Endodermal cell (in vitro differentiated cells): ENCODE measurements at regions not wholly inside any gene's neighbourhood (a gene's known extent, or its start where the extent isn't known, plus 50 kb on each side); places are given as distances from the start of the nearest gene placed in this dataset.

Experiments used
- DNase-seq: peaks from one replicate; pipeline ENCODE4 v3.0.0-alpha.2; 2017
- H3K27ac ChIP-seq: 2 replicates; pipeline ENCODE4 v1.5.1; 2013; ENCODE audit warnings: mild to moderate bottlenecking, low read depth, low read length, moderate library complexity
- H3K27me3 ChIP-seq: 2 replicates; pipeline ENCODE4 v1.6.1; 2013; ENCODE audit warnings: mild to moderate bottlenecking, low read length, moderate library complexity; ENCODE audit not compliant: insufficient read depth, control insufficient read depth, poor library complexity, severe bottlenecking
- H3K36me3 ChIP-seq: 2 replicates; pipeline ENCODE4 v1.7.0; 2013; ENCODE audit warnings: mild to moderate bottlenecking, low read length, moderate library complexity; ENCODE audit not compliant: control insufficient read depth, insufficient read depth
- H3K4me1 ChIP-seq: one replicate; pipeline ENCODE4 v1.7.0; 2013; ENCODE audit warnings: low read length; ENCODE audit not compliant: control insufficient read depth, insufficient read depth
- H3K4me3 ChIP-seq: 2 replicates; pipeline ENCODE4 v1.5.1; 2013; ENCODE audit warnings: mild to moderate bottlenecking, low read length, moderate library complexity
- H3K9ac ChIP-seq: 2 replicates; pipeline ENCODE4 v1.6.1; 2013; ENCODE audit warnings: mild to moderate bottlenecking, low read length, moderate library complexity; ENCODE audit not compliant: poor library complexity, severe bottlenecking; ENCODE audit errors: extremely low read depth
- H3K9me3 ChIP-seq: 2 replicates; pipeline ENCODE4 v1.6.1; 2013; ENCODE audit warnings: mild to moderate bottlenecking, low read length, moderate library complexity; ENCODE audit not compliant: control insufficient read depth
- H3K27ac Mint-ChIP-seq: 2 replicates; pipeline ENCODE4 v1.8.0; 2020; ENCODE audit warnings: mixed read lengths
- H3K27me3 Mint-ChIP-seq: 2 replicates; pipeline ENCODE4 v1.8.0; 2021; ENCODE audit warnings: mild to moderate bottlenecking, mixed read lengths; ENCODE audit not compliant: insufficient read depth
- H3K36me3 Mint-ChIP-seq: 2 replicates; pipeline ENCODE4 v1.8.0; 2020; ENCODE audit warnings: low read depth, mixed read lengths
- H3K4me1 Mint-ChIP-seq: 2 replicates; pipeline ENCODE4 v1.8.0; 2020; ENCODE audit warnings: mixed read lengths
- H3K4me3 Mint-ChIP-seq: 2 replicates; pipeline ENCODE4 v1.8.0; 2020; ENCODE audit warnings: mild to moderate bottlenecking, moderate library complexity, mixed read lengths
- H3K9me3 Mint-ChIP-seq: 2 replicates; pipeline ENCODE4 v1.8.0; 2020; ENCODE audit warnings: mild to moderate bottlenecking, mixed read lengths
- CTCF ChIP-seq: fragments of 200-600 bp; sonication (generic); conservative IDR thresholded peaks from 2 replicates; pipeline ENCODE4 v1.5.0; 2021; ENCODE audit warnings: antibody characterized with exemption, mild to moderate bottlenecking
- WGBS, 2 experiments: methylation state at CpG; one replicate each; pipeline versions ENCODE4 v1.1.5 to v1.1.7; 2013; ENCODE audit warnings: missing lambda C conversion rate in 2 of 2, mixed read lengths in 1 of 2; ENCODE audit not compliant: insufficient coverage in 1 of 2, insufficient read length in 1 of 2; 5-methylcytosine and 5-hydroxymethylcytosine counted together

DNA sequence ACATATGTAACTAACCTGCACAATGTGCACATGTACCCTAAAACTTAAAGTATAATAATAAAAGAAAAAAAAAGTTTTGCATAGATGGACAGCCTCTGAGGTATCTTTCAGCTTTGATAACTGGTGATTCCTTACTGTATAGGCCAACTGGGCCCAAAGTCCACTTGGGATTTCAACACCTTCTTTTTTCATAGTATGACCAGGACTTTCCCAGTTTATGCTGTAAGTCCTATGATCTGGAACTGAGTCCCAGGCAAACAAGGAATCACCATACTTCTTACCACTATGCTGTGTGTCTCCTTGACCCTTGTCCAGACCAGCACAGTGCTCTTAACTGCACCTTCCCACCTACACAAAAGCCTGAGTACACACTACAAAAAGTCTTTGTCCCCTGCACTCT lies 205.1 kb upstream of the RBBP8 start:
- Histone ChIP-seq H3K27ac (no peak overlapping the region), H3K36me3 (no peaks in the 10 kb centered on the region), H3K4me3 (no peak overlapping the region), H3K9ac (no peak overlapping the region), H3K27me3 (no peaks in the 10 kb centered on the region), H3K9me3 (no peaks in the 10 kb centered on the region), H3K4me1 (no peaks in the 10 kb centered on the region)
- peaks cover 9% of the 10 kb centered on the region for H3K9me3 Mint-ChIP-seq
- H3K4me1 Mint-ChIP-seq, result no peaks in the 10 kb centered on the region
- no peak overlapping the region for H3K4me3 Mint-ChIP-seq
- no peak for TF ChIP-seq CTCF
- DNase-seq, result no peak
- peaks cover 2% of the 10 kb centered on the region for H3K27me3 Mint-ChIP-seq
- no peak overlapping the region for H3K27ac Mint-ChIP-seq
- H3K36me3 Mint-ChIP-seq, result no peaks in the 10 kb centered on the region

DNA sequence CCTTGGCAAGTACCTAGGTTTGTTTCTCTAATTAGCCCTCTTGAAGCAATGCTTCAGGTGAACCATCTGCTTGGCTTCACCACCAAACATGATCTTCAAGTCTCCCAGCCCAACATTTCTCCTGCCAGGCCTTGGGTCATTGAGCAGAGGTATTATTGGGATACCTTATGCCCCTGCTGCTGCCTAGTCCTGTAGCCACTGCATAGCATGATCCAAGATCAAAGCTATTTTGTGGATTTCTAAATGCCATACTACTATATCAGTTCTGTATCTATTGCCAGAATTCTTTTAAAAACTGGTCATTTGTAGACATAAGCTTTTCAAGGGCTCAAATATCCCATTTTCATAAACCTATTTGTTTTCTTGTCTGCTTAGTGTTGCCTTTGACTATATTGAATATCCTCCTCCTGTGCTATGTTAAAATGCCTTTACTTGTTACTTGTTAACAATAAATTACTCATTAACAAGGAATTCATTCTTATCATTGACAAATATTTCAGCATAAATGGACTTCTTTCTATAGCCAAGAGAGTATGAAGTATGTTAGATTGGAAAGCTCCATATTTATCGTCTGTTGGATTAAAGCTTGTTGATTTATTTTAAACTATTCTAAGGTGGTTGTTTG lies 204.5 kb upstream of the RBBP8 start:
- H3K4me1 ChIP-seq, result no peaks in the 10 kb centered on the region
- Mint-ChIP-seq H3K27me3 (peaks cover 2% of the 10 kb centered on the region), H3K36me3 (no peaks in the 10 kb centered on the region), H3K9me3 (peaks cover 9% of the 10 kb centered on the region), H3K27ac (no peak overlapping the region), H3K4me1 (no peaks in the 10 kb centered on the region), H3K4me3 (no peak overlapping the region)
- WGBS, 2 experiments, result 56% methylated on average over 1 of the region's 1 CpG; no CpG with 5 or more reads in 1 of the 2 experiments
- H3K27me3 ChIP-seq, result no peaks in the 10 kb centered on the region
- H3K9me3 ChIP-seq, result no peaks in the 10 kb centered on the region
- no peak overlapping the region for H3K9ac ChIP-seq
- no peak overlapping the region for H3K4me3 ChIP-seq
- no peak for TF ChIP-seq CTCF
- DNase-seq, result no peak
- H3K36me3 ChIP-seq, result no peaks in the 10 kb centered on the region
- H3K27ac ChIP-seq, result no peak overlapping the region

DNA sequence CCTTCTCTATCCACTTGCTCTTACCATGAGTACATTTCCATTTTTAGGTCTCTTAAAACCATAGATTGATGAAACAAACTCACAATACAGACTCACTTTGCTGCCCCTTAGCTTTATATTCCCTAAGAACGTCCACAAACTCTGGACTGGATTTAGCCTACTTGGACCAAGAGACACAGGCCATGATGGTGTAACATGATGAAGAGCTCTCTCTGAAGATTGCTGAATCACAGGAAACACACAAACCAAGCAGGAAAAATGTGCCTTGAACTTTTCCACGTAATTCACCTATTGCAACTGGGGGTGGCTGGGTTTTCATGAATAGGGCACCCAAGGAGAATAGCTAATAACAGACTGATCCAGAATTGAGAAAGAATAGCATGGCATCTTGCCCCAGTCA lies 201.7 kb upstream of the RBBP8 start:
- no peak overlapping the region for H3K9ac ChIP-seq
- no peaks in the 10 kb centered on the region for H3K36me3 Mint-ChIP-seq
- peak overlapping the region; percentile 81 for H3K27ac ChIP-seq
- no peaks in the 10 kb centered on the region for H3K36me3 ChIP-seq
- no peaks in the 10 kb centered on the region for H3K27me3 ChIP-seq
- no peak overlapping the region for H3K4me3 ChIP-seq
- no peak for TF ChIP-seq CTCF
- no peak overlapping the region for H3K27ac Mint-ChIP-seq
- H3K9me3 Mint-ChIP-seq, result no peaks in the 10 kb centered on the region
- no peaks in the 10 kb centered on the region for H3K4me1 Mint-ChIP-seq
- no peak overlapping the region for H3K4me3 Mint-ChIP-seq
- no peaks in the 10 kb centered on the region for H3K4me1 ChIP-seq
- no peaks in the 10 kb centered on the region for H3K9me3 ChIP-seq
- WGBS, 2 experiments, result 91 to 100% methylated on average over 2 of the region's 2 CpGs
- no peaks in the 10 kb centered on the region for H3K27me3 Mint-ChIP-seq
- DNase-seq, result no peak
